Esophagus squamous epithelium (tissue), 5 donors: ENCODE measurements at regions not wholly inside any gene's neighbourhood (a gene's known extent, or its start where the extent isn't known, plus 50 kb on each side); places are given as distances from the start of the nearest gene placed in this dataset.

Experiments
- DNase-seq: peaks from one replicate; lab custom pipeline; 2025; lab: John Stamatoyannopoulos, UW
- H3K27ac ChIP-seq, 4 donors: fragments of 200-600 bp; sonication (generic); one replicate each; pipeline ENCODE4 v1.5.1; 2016 to 2019; ENCODE audit warnings: mild to moderate bottlenecking in 1 of 4
- H3K27me3 ChIP-seq, 4 donors: fragments of 200-600 bp; sonication (generic); 1 replicate in 3 of 4; 2 replicates in 1 of 4; pipeline versions ENCODE4 v1.5.1 to v1.6.0; 2017 to 2021; ENCODE audit warnings: antibody characterized with exemption in 1 of 4
- H3K36me3 ChIP-seq, 3 donors: fragments of 200-600 bp; sonication (generic); one replicate each; pipeline ENCODE4 v1.5.1; 2016 to 2019
- H3K4me1 ChIP-seq, 3 donors: fragments of 200-600 bp; sonication (generic); one replicate each; pipeline ENCODE4 v1.5.1; 2017 to 2019
- H3K4me3 ChIP-seq, 4 donors: fragments of 200-600 bp; sonication (generic); 1 replicate in 3 of 4; 2 replicates in 1 of 4; pipeline ENCODE4 v1.5.1; 2016 to 2019; ENCODE audit warnings: mild to moderate bottlenecking in 2 of 4, moderate library complexity in 1 of 4
- H3K9me3 ChIP-seq, 3 donors: fragments of 200-600 bp; sonication (generic); one replicate each; pipeline ENCODE4 v1.5.1; 2016 to 2019
- POLR2A ChIP-seq, 4 donors: fragments of 450-650 bp; IDR thresholded peaks; one replicate each; pipeline ENCODE4 v1.6.1; 2017; ENCODE audit warnings: antibody characterized with exemption in 4 of 4, mild to moderate bottlenecking in 4 of 4, moderate library complexity in 3 of 4
- WGBS, 2 donors: methylation state at CpG; one replicate each; pipeline ENCODE4 v1.1.5; 2018; 5-methylcytosine and 5-hydroxymethylcytosine counted together
- intact Hi-C: fragments of 100-400 bp; cut with DNase I; formaldehyde crosslinking; loops from one replicate; pipeline ENCODE4 v1.15.0; 2022
- TF ChIP-seq, protein P1 (sequence below), 6 experiments: fragments of 450-650 bp in 4 of 6; fragments of 200-600 bp in 2 of 6; sonication (generic) in 2 of 6; IDR thresholded peaks; one replicate each; pipeline ENCODE4 v1.5.1; 2016 to 2019; ENCODE audit warnings: antibody characterized with exemption in 6 of 6, mild to moderate bottlenecking in 4 of 6, moderate library complexity in 4 of 6
- donor health status: DM: yes; HTN: yes; CAD: no.

GRCh38 chr5:107074996-107075395, 595.7 kb downstream of the EFNA5 start:
- WGBS, 2 donors: 83 to 91% methylated on average over 1 of the region's 1 CpG
- no peak for DNase-seq
- Histone ChIP-seq H3K4me1 (no peaks in the 10 kb centered on the region), H3K27me3 (no peaks in the 10 kb centered on the region), H3K27ac (no peak overlapping the region), H3K4me3 (no peak overlapping the region), H3K9me3 (peaks cover 0 to 5% (median 0%) of the 10 kb centered on the region in 3 donors), H3K36me3 (no peaks in the 10 kb centered on the region)
- intact Hi-C loops: no loop called here
- TF ChIP-seq, protein P1, sequence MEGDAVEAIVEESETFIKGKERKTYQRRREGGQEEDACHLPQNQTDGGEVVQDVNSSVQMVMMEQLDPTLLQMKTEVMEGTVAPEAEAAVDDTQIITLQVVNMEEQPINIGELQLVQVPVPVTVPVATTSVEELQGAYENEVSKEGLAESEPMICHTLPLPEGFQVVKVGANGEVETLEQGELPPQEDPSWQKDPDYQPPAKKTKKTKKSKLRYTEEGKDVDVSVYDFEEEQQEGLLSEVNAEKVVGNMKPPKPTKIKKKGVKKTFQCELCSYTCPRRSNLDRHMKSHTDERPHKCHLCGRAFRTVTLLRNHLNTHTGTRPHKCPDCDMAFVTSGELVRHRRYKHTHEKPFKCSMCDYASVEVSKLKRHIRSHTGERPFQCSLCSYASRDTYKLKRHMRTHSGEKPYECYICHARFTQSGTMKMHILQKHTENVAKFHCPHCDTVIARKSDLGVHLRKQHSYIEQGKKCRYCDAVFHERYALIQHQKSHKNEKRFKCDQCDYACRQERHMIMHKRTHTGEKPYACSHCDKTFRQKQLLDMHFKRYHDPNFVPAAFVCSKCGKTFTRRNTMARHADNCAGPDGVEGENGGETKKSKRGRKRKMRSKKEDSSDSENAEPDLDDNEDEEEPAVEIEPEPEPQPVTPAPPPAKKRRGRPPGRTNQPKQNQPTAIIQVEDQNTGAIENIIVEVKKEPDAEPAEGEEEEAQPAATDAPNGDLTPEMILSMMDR (IDR thresholded peaks at IDR 0.05): no peak
- no peak for TF ChIP-seq POLR2A (IDR thresholded peaks at IDR 0.05)

- Histone ChIP-seq H3K36me3 (no peaks in the 10 kb centered on the region), H3K4me3 (no peak overlapping the region), H3K9me3 (peaks cover 0 to 5% (median 0%) of the 10 kb centered on the region in 3 donors), H3K4me1 (no peaks in the 10 kb centered on the region), H3K27ac (no peak overlapping the region), H3K27me3 (no peaks in the 10 kb centered on the region)
- intact Hi-C loops: no loop called here
- no peak for DNase-seq
- 96 to 97% methylated on average over 1 of the region's 1 CpG for WGBS, 2 donors
- TF ChIP-seq, protein P1 (IDR thresholded peaks at IDR 0.05): no peak
- no peak for TF ChIP-seq POLR2A (IDR thresholded peaks at IDR 0.05)
Measured at GRCh38 chr5:107072967-107073366, 597.8 kb downstream of the EFNA5 start.

DNA sequence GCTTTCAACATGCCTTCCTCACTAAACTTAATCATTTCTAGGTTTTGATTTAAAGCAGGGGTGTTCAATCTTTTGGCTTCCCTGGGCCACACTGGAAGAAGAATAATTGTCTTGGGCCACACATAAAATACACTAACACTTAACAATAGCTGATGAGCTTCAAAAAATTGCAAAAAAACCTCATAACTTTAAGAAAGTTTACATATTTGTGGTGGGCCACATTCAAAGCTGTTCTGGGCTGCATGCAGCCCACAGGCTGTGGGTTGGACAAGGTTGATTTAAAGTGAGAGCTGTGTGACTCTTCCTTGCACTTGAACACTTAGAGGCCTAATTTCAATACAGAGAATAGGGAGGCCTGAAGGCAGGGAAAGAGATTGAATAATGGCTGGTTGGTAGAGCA, 598.3 kb downstream of the EFNA5 start:
- intact Hi-C loops: no loop called here
- Histone ChIP-seq H3K36me3 (no peaks in the 10 kb centered on the region), H3K4me3 (no peak overlapping the region), H3K4me1 (no peaks in the 10 kb centered on the region), H3K9me3 (peaks cover 0 to 5% (median 0%) of the 10 kb centered on the region in 3 donors), H3K27me3 (no peaks in the 10 kb centered on the region), H3K27ac (no peak overlapping the region)
- no peak for TF ChIP-seq POLR2A (IDR thresholded peaks at IDR 0.05)
- TF ChIP-seq, protein P1 (IDR thresholded peaks at IDR 0.05): no peak
- no peak for DNase-seq

DNA sequence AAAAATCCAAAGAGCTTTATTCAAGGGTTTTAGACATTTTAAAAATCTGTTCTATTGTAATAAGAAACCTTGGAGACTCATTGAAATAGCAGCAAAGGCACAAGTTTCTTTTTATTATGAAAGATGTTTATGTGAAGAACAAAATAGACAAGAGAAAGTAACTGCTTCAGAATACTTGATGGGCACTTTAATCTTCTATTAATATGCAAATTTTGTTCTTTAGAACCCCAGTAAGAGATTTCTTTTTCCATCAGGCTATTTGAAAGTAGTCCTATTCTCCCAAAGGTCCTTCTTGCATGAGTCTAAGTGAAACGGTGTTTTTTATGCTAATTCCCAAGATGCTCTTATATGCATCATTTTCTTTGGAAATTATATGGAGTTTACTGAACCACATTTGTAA, 602.0 kb downstream of the EFNA5 start:
- Histone ChIP-seq H3K9me3 (peaks cover 0 to 5% (median 0%) of the 10 kb centered on the region in 3 donors), H3K4me3 (no peak overlapping the region), H3K27ac (no peak overlapping the region), H3K4me1 (no peaks in the 10 kb centered on the region), H3K27me3 (no peaks in the 10 kb centered on the region), H3K36me3 (no peaks in the 10 kb centered on the region)
- intact Hi-C loops: no loop called here
- no peak for DNase-seq
- WGBS, 2 donors: 20 to 27% methylated on average over 1 of the region's 1 CpG
- TF ChIP-seq, protein P1 (IDR thresholded peaks at IDR 0.05): no peak
- TF ChIP-seq POLR2A (IDR thresholded peaks at IDR 0.05): no peak

GRCh38 chr5:107067395-107067794, 603.3 kb downstream of the EFNA5 start:
- Histone ChIP-seq H3K27me3 (no peaks in the 10 kb centered on the region), H3K36me3 (no peaks in the 10 kb centered on the region), H3K4me1 (no peaks in the 10 kb centered on the region), H3K9me3 (peaks cover 0 to 5% (median 0%) of the 10 kb centered on the region in 3 donors), H3K27ac (no peak overlapping the region), H3K4me3 (no peak overlapping the region)
- 72 to 94% methylated on average over 4 of the region's 4 CpGs for WGBS, 2 donors
- intact Hi-C loops: no loop called here
- DNase-seq: no peak
- TF ChIP-seq, protein P1 (IDR thresholded peaks at IDR 0.05): no peak
- TF ChIP-seq POLR2A (IDR thresholded peaks at IDR 0.05): no peak
